Omental fat pad (tissue), 3 donors: ENCODE measurements at regions not wholly inside any gene's neighbourhood (a gene's known extent, or its start where the extent isn't known, plus 50 kb on each side); places are given as distances from the start of the nearest gene placed in this dataset.
"Not testable (repeated sequence)": the region's sequence is repeated elsewhere in the genome, so short reads cannot be mapped to it uniquely, and the experiment has no call there.

Experiments used
- ATAC-seq: fragments of 150-250 bp; one replicate; pipeline ENCODE4 v1.9.1; 2016; ENCODE audit warnings: mild to moderate bottlenecking, moderate library complexity; ENCODE audit not compliant: low FRiP score
- DNase-seq: peaks from one replicate; pipeline ENCODE4 v3.0.0-alpha.2; 2019; ENCODE audit warnings: low spot score
- small RNA-seq: library from RNA; depleted of rRNA; stranded (forward); fragments of <200 nt; gene quantifications from one replicate; pipeline ENCODE3, GENCODE V24; 2016
- TF ChIP-seq, protein P1 (sequence below), 3 donors: fragments of 450-650 bp; IDR thresholded peaks; one replicate each; pipeline ENCODE4 v1.5.1; 2016 to 2017; ENCODE audit warnings: antibody characterized with exemption in 3 of 3, mild to moderate bottlenecking in 3 of 3, moderate library complexity in 2 of 3

DNA sequence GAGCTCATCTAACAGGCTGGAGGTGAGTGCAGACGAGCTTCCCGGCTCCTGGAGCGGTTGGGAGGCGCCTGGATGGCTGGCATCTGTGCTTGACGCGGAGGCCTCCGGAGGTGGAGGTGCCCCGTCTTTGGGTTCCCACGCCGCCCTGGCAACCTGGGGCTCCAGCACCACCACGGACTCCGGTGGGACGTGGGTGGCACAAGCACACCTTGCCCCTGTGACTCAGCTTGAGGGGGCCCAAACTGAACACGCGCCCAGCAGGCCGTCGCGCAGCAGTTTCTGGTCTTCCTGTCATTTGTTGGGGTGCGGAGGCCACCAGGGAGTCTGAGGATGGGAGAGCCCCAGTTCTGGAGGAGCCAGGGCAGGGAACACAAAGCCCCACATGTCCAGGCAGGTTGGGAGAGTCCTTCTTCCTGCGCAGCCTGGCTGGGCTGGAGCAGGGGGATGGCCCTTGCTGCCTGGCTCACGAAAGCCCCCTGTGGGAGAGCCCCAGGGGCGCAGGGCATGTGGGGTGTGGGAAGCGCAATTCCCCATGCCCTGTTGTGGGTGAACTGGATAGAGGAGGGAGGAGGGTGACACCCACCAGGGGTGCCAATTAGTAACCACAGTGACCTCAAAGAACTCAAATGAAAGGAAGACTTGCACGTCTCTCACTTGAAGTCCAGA lies 1378.6 kb upstream of the DEFB115 start:
- peak; percentile 28 for ATAC-seq
- TF ChIP-seq, protein P1, sequence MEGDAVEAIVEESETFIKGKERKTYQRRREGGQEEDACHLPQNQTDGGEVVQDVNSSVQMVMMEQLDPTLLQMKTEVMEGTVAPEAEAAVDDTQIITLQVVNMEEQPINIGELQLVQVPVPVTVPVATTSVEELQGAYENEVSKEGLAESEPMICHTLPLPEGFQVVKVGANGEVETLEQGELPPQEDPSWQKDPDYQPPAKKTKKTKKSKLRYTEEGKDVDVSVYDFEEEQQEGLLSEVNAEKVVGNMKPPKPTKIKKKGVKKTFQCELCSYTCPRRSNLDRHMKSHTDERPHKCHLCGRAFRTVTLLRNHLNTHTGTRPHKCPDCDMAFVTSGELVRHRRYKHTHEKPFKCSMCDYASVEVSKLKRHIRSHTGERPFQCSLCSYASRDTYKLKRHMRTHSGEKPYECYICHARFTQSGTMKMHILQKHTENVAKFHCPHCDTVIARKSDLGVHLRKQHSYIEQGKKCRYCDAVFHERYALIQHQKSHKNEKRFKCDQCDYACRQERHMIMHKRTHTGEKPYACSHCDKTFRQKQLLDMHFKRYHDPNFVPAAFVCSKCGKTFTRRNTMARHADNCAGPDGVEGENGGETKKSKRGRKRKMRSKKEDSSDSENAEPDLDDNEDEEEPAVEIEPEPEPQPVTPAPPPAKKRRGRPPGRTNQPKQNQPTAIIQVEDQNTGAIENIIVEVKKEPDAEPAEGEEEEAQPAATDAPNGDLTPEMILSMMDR (IDR thresholded peaks at IDR 0.05), result no peak
- no peak for DNase-seq

DNA sequence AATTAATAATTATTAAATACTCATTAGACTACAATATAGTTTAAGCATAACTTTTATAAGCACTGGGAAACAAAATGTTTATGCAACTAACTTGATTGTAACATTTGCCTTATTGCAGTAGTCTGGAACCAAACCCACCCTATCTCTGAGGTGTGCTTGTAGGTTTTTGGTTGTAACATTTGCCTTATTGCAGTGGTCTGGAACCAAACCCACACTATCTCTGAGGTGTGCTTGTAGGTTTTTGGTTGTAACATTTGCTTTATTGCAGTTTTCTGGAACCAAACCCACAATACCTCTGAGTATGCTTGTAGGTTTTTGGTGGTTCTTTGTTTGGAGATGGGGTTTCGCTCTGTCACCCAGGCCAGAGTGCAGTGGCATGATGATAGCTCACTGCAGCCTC lies 1376.4 kb upstream of the DEFB115 start:
- not testable (repeated sequence) for DNase-seq, ATAC-seq

DNA sequence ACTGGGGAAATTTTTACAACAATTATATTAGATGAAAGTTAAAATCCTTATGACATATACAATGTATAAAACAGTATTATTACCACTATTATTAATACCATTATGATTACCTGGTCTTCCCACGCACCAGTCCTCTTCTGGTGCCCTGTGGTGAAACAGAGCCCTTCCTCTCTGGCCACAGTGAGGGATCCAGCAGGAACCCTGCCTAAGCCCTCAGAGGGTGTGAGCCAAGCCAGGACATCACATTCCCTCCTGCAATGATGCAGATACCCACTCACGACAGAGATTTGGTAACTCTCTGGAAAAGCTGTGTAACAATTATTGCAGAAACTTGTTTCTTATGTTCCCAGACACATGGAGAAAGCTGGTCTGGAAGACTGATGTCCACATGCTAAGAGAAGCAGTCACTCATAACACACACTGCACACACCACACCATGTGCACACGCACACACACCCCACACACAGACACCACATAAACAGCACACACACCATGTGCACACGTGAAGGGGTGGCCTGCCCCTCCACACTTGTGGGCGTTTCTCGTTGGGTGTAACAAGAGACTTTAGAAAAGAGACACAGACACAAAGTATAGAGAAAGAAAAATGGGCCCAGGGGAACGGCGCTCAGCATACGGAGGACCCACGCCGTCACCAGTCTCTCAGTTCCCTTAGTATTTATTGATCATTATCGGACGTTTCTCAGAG lies 1373.8 kb upstream of the DEFB115 start:
- DNase-seq, ATAC-seq: not testable (repeated sequence)

DNA sequence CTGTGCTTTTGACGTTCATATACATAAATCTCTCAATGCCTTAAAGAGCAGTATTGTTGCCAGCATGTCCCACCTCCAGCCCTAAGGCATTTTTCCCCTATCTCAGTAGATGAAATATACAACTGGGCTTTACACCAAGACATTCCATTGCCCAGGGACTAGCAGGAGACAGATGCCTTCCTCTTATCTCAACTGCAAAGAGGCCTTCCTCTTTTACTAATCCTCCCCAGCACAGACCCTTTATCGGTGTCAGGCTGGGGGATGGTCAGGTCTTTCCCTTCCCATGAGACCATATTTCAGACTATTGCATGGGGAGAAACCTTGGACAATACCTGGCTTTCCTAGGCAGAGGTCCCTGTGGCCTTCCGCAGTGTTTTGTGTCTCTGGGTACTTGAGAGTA lies 1373.1 kb upstream of the DEFB115 start:
- not testable (repeated sequence) for ATAC-seq, DNase-seq

GRCh38 chr20:29885282-29886185 lies 1371.9 kb upstream of the DEFB115 start:
- DNase-seq, result not testable (repeated sequence)
- ATAC-seq, result peak; percentile 91

- ATAC-seq, DNase-seq: not testable (repeated sequence)
These were observed 1365.9 kb upstream of the DEFB115 start for GRCh38 chr20:29891555-29891954.

Small RNA genes lying in the stretch of these regions (small RNA-seq; reads per million reads assigned to genes)
- gene RF00002, result 0.52 reads per million
